Kidney (tissue), 13 donors: ENCODE measurements at regions not wholly inside any gene's neighbourhood (a gene's known extent, or its start where the extent isn't known, plus 50 kb on each side); places are given as distances from the start of the nearest gene placed in this dataset.
"Not testable (repeated sequence)": the region's sequence is repeated elsewhere in the genome, so short reads cannot be mapped to it uniquely, and the experiment has no call there.

Experiments used
- DNase-seq, 5 donors: peaks; one replicate each; pipeline ENCODE4 v3.0.0-alpha.2; 2013 to 2020
- FAIRE-seq: peaks from 2 replicates; lab custom pipeline; 2012; peaks lifted over from hg19 to GRCh38; lab: Jason Lieb, UNC
- H3K27ac ChIP-seq, 2 donors: one replicate each; pipeline ENCODE4 v1.7.0; 2013; ENCODE audit warnings: low read depth in 2 of 2, low read length in 2 of 2, inconsistent platforms in 1 of 2
- H3K27me3 ChIP-seq: one replicate; pipeline ENCODE4 v1.7.1; 2013; ENCODE audit warnings: low read length, inconsistent platforms; ENCODE audit not compliant: control insufficient read depth, insufficient read depth
- H3K36me3 ChIP-seq, 3 donors: one replicate each; pipeline versions ENCODE4 v1.7.0 to v1.7.1; 2013; ENCODE audit warnings: low read length in 3 of 3, control low read depth in 1 of 3, inconsistent platforms in 1 of 3; ENCODE audit not compliant: insufficient read depth in 3 of 3, control insufficient read depth in 2 of 3
- H3K4me1 ChIP-seq, 3 donors: one replicate each; pipeline versions ENCODE4 v1.7.0 to v1.7.1; 2013; ENCODE audit warnings: low read length in 3 of 3, inconsistent platforms in 1 of 3, low read depth in 1 of 3; ENCODE audit not compliant: control insufficient read depth in 2 of 3, insufficient read depth in 2 of 3
- H3K4me3 ChIP-seq, 3 donors: one replicate each; pipeline versions ENCODE4 v1.7.0 to v1.8.1; 2013; ENCODE audit warnings: low read length in 3 of 3, control low read depth in 1 of 3, inconsistent platforms in 1 of 3
- H3K9ac ChIP-seq, 3 donors: one replicate each; pipeline versions ENCODE4 v1.7.0 to v1.7.1; 2013; ENCODE audit warnings: low read length in 3 of 3, control low read depth in 1 of 3, inconsistent platforms in 1 of 3
- H3K9me3 ChIP-seq, 3 donors: one replicate each; pipeline versions ENCODE4 v1.7.0 to v1.7.1; 2013; ENCODE audit warnings: low read length in 3 of 3, control low read depth in 1 of 3, inconsistent platforms in 1 of 3; ENCODE audit not compliant: control insufficient read depth in 2 of 3, insufficient read depth in 1 of 3
- intact Hi-C: fragments of 100-400 bp; cut with DNase I; formaldehyde crosslinking; loops from one replicate; pipeline ENCODE4 v1.11.1; 2022
- TF ChIP-seq, protein P1 (sequence below): IDR thresholded peaks from 3 replicates; pipeline ENCODE4 v1.5.1; 2012; ENCODE audit warnings: mild to moderate bottlenecking, moderate library complexity, borderline replicate concordance; ENCODE audit not compliant: insufficient read depth; ENCODE audit errors: extremely low read depth
- donor health status: control.
- donor health status: control.
- donor health status: control.
- donor health status: control.
- donor health status: control.
- donor health status: DM: yes; HTN: yes; CAD: no.
- donor health status: Normal renal cell carcinoma (clear cell type).

DNA sequence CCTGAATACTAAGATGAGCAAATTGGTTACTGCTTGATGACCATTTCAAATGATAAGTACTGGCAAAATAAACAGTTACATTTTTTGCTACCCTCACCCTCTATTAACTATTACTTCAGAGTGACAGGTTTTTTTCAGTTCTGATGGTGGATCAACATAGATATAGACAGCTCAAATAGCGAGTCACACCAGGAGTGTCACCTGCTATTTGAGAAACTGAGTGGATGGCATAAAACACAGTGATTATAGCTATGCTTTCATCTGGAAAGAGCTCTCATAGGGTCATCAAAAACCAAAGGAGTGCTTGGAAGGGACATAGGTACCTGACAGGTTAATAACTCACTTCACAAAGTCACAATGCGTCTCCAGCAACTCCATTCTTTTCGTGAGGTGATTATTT is 244.5 kb upstream of the C9orf72 start:
- Histone ChIP-seq H3K36me3 (no peaks in the 10 kb centered on the region), H3K27ac (no peak overlapping the region), H3K4me1 (no peaks in the 10 kb centered on the region), H3K9me3 (no peaks in the 10 kb centered on the region), H3K27me3 (no peaks in the 10 kb centered on the region), H3K4me3 (no peak overlapping the region), H3K9ac (no peak overlapping the region)
- intact Hi-C loops: no loop called here
- TF ChIP-seq, protein P1, sequence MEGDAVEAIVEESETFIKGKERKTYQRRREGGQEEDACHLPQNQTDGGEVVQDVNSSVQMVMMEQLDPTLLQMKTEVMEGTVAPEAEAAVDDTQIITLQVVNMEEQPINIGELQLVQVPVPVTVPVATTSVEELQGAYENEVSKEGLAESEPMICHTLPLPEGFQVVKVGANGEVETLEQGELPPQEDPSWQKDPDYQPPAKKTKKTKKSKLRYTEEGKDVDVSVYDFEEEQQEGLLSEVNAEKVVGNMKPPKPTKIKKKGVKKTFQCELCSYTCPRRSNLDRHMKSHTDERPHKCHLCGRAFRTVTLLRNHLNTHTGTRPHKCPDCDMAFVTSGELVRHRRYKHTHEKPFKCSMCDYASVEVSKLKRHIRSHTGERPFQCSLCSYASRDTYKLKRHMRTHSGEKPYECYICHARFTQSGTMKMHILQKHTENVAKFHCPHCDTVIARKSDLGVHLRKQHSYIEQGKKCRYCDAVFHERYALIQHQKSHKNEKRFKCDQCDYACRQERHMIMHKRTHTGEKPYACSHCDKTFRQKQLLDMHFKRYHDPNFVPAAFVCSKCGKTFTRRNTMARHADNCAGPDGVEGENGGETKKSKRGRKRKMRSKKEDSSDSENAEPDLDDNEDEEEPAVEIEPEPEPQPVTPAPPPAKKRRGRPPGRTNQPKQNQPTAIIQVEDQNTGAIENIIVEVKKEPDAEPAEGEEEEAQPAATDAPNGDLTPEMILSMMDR: no peak
- DNase-seq (no peak), FAIRE-seq (no peak)

DNA sequence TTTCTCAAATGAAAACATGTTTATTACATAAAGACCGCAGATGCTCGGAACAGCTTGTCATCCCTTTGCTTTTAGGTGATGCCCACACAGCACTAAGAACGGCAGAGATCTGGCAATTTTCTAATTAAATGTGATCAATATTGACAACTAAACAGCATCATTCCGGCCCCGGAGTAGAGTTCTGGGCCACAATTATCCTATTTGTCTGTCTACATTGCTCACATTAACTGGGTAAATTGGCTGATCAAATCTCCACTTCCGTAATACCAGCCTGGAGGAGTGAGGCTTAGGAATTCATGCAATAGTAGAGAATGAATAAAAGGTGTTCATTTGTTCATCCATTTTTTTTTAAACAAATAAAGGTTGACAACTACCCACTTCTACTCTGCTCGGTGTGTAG is 245.1 kb upstream of the C9orf72 start:
- TF ChIP-seq, protein P1: no peak
- H3K4me3 ChIP-seq: no peak overlapping the region
- DNase-seq: no peak
- H3K9me3 ChIP-seq: no peaks in the 10 kb centered on the region
- intact Hi-C loops: no loop called here
- FAIRE-seq: no peak
- no peaks in the 10 kb centered on the region for H3K4me1 ChIP-seq
- no peak overlapping the region for H3K27ac ChIP-seq
- H3K9ac ChIP-seq: no peak overlapping the region
- H3K27me3 ChIP-seq: no peaks in the 10 kb centered on the region
- H3K36me3 ChIP-seq: no peaks in the 10 kb centered on the region

DNA sequence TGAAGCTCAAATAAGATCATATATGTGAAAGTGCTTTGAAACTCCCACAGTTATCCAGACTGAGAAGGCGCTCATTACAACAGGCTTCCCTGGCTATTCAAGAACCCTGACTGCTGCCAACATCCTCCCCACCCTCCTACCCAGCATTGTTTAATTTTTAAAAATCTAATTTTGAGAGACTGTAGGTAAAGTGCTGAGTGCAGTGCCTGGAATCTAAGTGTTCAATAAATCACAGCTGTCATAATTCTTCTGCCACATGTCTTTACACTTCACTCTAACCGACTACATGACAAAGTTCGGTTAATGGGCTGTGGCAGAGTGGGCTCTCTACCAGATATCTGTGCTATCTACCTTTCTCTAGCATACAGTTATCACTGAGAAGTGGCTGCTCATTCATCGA is 255.6 kb upstream of the C9orf72 start:
- Histone ChIP-seq H3K27me3 (no peaks in the 10 kb centered on the region), H3K27ac (no peak overlapping the region), H3K36me3 (no peaks in the 10 kb centered on the region), H3K9ac (no peak overlapping the region), H3K4me3 (no peak overlapping the region), H3K9me3 (no peaks in the 10 kb centered on the region), H3K4me1 (no peaks in the 10 kb centered on the region)
- FAIRE-seq (no peak), DNase-seq (no peak)
- TF ChIP-seq, protein P1: no peak
- intact Hi-C loops: no loop called here

DNA sequence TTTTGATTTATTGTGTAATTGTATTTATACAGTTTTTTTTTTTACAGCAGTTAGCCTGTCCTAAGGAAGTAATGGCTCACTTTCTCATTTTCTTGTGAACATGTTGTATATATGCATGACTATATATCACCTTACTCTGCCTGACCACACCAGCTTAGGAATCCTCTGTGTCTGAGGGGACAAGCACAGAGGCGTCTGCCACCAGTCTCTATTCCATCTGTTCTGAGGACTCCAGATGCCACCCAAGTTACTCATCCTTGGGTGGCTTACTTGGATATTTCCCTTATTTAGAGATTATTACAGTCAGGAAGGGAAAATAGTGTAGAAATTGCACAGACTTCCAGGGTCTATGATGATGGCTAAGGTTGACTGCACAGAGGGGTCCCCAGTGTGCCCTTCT is 256.3 kb upstream of the C9orf72 start:
- Histone ChIP-seq H3K4me3 (no peak overlapping the region), H3K27me3 (no peaks in the 10 kb centered on the region), H3K36me3 (no peaks in the 10 kb centered on the region), H3K9ac (no peak overlapping the region), H3K27ac (no peak overlapping the region), H3K9me3 (no peaks in the 10 kb centered on the region), H3K4me1 (no peaks in the 10 kb centered on the region)
- no peak for FAIRE-seq
- DNase-seq: no peak
- TF ChIP-seq, protein P1: no peak
- intact Hi-C loops: no loop called here

DNA sequence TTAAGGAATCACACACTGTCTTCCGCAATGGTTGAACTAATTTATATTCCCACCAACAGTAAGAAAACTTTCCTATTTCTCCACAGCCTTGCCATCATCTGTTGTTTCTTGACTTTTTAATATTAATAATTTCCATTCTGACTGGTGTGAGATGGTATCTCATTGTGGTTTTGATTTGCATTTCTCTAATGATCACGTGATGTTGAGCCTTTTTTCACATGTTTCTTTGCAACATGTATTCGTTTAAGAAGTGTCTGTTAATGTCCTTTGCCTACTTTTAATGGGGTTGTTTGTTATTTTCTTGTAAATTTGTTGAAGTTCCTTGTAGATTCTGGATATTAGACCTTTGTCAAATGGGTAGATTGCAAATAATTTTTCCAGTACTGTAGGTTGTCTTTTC is 258.8 kb upstream of the C9orf72 start:
- H3K9me3 ChIP-seq, H3K4me1 ChIP-seq, H3K4me3 ChIP-seq, FAIRE-seq, H3K9ac ChIP-seq, H3K27me3 ChIP-seq, DNase-seq, H3K27ac ChIP-seq, intact Hi-C loops, H3K36me3 ChIP-seq: not testable (repeated sequence)
